HCT116 (cell line): ENCODE measurements at regions not wholly inside any gene's neighbourhood (a gene's known extent, or its start where the extent isn't known, plus 50 kb on each side); places are given as distances from the start of the nearest gene placed in this dataset.

Experiments used
- ATAC-seq: fragments of 200-7000 bp; cut with Tn5 transposase; 2 replicates; pipeline ENCODE4 v1.9.1; 2020; ENCODE audit warnings: mild to moderate bottlenecking, moderate library complexity
- BruUV-seq: library from RNA; stranded (reverse); fragments of 400-500 nt; replicated peaks from 2 replicates; lab custom pipeline; 2021; lab: Mats Ljungman, UMichigan
- CTCF ChIA-PET: fragments of 300-600 bp; sonication (Branson Sonifier 250); formaldehyde crosslinking; loops from one replicate; lab custom pipeline; 2021; ENCODE audit warnings: antibody characterized with exemption; lab: Charles Lee
- POLR2A ChIA-PET: fragments of 300-600, 350-600 bp; sonication (Branson Sonifier 250); formaldehyde crosslinking; loops from one replicate; lab custom pipeline; 2021; ENCODE audit warnings: antibody characterized with exemption; lab: Charles Lee
- RAD21 ChIA-PET, 2 experiments: fragments of 300-600 bp; sonication (Branson Sonifier 250); formaldehyde crosslinking; loops; one replicate each; lab custom pipeline; 2023; ENCODE audit warnings: low total read pairs in 2 of 2; ENCODE audit not compliant: uncharacterized antibody in 2 of 2, unreplicated experiment in 2 of 2, low non-redundant PET in 1 of 2; lab: Charles Lee
- DNase-seq: peaks from one replicate; pipeline ENCODE4 v3.0.0-alpha.2; 2010; ENCODE audit warnings: low read depth, low spot score
- H2AFZ ChIP-seq: fragments of 200-600 bp; shearing (Covaris generic), sonication (generic); 2 replicates; pipeline ENCODE4 v1.6.1; 2017; ENCODE audit warnings: low read depth, mixed run types, mixed read lengths, antibody characterized with exemption, low read length; ENCODE audit not compliant: poor library complexity, severe bottlenecking
- H3K27ac ChIP-seq: 2 replicates; pipeline ENCODE4 v1.5.1; 2012; ENCODE audit warnings: low read depth, low read length
- H3K27me3 ChIP-seq: fragments of 200-600 bp; sonication (generic); 2 replicates; pipeline ENCODE4 v1.6.1; 2016; ENCODE audit warnings: mixed run types, low read length, mixed read lengths; ENCODE audit not compliant: insufficient read depth
- H3K36me3 ChIP-seq, 2 experiments: fragments of 200-500 bp in 1 of 2; fragments of 200-600 bp in 1 of 2; sonication (Bioruptor generic) in 1 of 2; sonication (generic) in 1 of 2; 2 replicates each; pipeline versions ENCODE4 v1.5.1 to v1.6.1; 2014 to 2016; ENCODE audit warnings: low read length in 2 of 2, inconsistent platforms in 1 of 2, mixed read lengths in 1 of 2, mixed run types in 1 of 2; ENCODE audit not compliant: insufficient read depth in 2 of 2, control insufficient read depth in 1 of 2
- H3K4me1 ChIP-seq, 2 experiments: fragments of 200-600 bp in 1 of 2; sonication (generic) in 1 of 2; 2 replicates each; pipeline versions ENCODE4 v1.5.1 to v1.6.1; 2012 to 2017; ENCODE audit warnings: low read length in 2 of 2, inconsistent platforms in 1 of 2, mild to moderate bottlenecking in 1 of 2, mixed read lengths in 1 of 2, mixed run types in 1 of 2, moderate library complexity in 1 of 2; ENCODE audit not compliant: insufficient read depth in 2 of 2, control insufficient read depth in 1 of 2
- H3K4me2 ChIP-seq: fragments of 200-600 bp; sonication (generic); 2 replicates; pipeline ENCODE4 v1.6.1; 2017; ENCODE audit warnings: mixed run types, low read length, mixed read lengths
- H3K4me3 ChIP-seq, 2 experiments: fragments of 200-600 bp in 1 of 2; sonication (generic) in 1 of 2; replicated peaks in 1 of 2; 2 replicates each; pipeline ENCODE4 v1.5.1; 2011 to 2016; ENCODE audit warnings: low read length in 2 of 2, control low read depth in 1 of 2, low read depth in 1 of 2, mild to moderate bottlenecking in 1 of 2, mixed read lengths in 1 of 2, mixed run types in 1 of 2
- H3K79me2 ChIP-seq: fragments of 200-600 bp; sonication (generic); 2 replicates; pipeline ENCODE4 v1.6.1; 2017; ENCODE audit warnings: mild to moderate bottlenecking, mixed run types, low read length, moderate library complexity, mixed read lengths; ENCODE audit not compliant: insufficient read depth
- H3K9ac ChIP-seq: fragments of 200-600 bp; sonication (generic); 2 replicates; pipeline ENCODE4 v1.6.1; 2016; ENCODE audit warnings: low read length, mixed read lengths
- H3K9me2 ChIP-seq: fragments of 200-600 bp; sonication (generic), shearing (Covaris generic); 2 replicates; pipeline ENCODE4 v1.6.1; 2017; ENCODE audit warnings: mixed run types, mild to moderate bottlenecking, moderate library complexity; ENCODE audit not compliant: insufficient read depth
- H3K9me3 ChIP-seq, 2 experiments: fragments of 200-500 bp in 1 of 2; fragments of 200-600 bp in 1 of 2; sonication (Bioruptor generic) in 1 of 2; sonication (generic) in 1 of 2; 2 replicates each; pipeline ENCODE4 v1.6.1; 2014 to 2017; ENCODE audit warnings: low read length in 2 of 2, mixed read lengths in 2 of 2, inconsistent platforms in 1 of 2, low read depth in 1 of 2, mild to moderate bottlenecking in 1 of 2, mixed run types in 1 of 2, moderate library complexity in 1 of 2; ENCODE audit not compliant: control insufficient read depth in 1 of 2, insufficient read depth in 1 of 2
- H4K20me1 ChIP-seq: fragments of 200-600 bp; sonication (generic), shearing (Covaris generic); 2 replicates; pipeline ENCODE4 v1.6.1; 2017; ENCODE audit warnings: mixed run types, mild to moderate bottlenecking, moderate library complexity; ENCODE audit not compliant: insufficient read depth
- CBX3 ChIP-seq: IDR thresholded peaks from 2 replicates; pipeline ENCODE4 v1.6.1; 2012; ENCODE audit warnings: low read depth
- CEBPB ChIP-seq: IDR thresholded peaks from 2 replicates; pipeline ENCODE4 v1.6.1; 2012; ENCODE audit warnings: low read depth
- CTCF ChIP-seq, 3 experiments: fragments of 200-600 bp in 1 of 3; sonication (generic) in 1 of 3; IDR thresholded peaks in 2 of 3; conservative IDR thresholded peaks in 1 of 3; 2 replicates each; pipeline ENCODE4 v1.5.1; 2012 to 2017; ENCODE audit warnings: low read depth in 2 of 3, low read length in 2 of 3, antibody characterized with exemption in 1 of 3, borderline replicate concordance in 1 of 3, control low read depth in 1 of 3, mild to moderate bottlenecking in 1 of 3, mixed read lengths in 1 of 3, mixed run types in 1 of 3, moderate library complexity in 1 of 3; ENCODE audit not compliant: insufficient read depth in 1 of 3
- ELF1 ChIP-seq: IDR thresholded peaks from 2 replicates; pipeline ENCODE4 v1.6.1; 2012; ENCODE audit warnings: low read depth, borderline replicate concordance
- EZH2 ChIP-seq: fragments of 200-600 bp; sonication (generic); IDR thresholded peaks from 2 replicates; pipeline ENCODE4 v1.6.1; 2017; ENCODE audit warnings: antibody characterized with exemption, mixed run types
- EZH2phosphoT487 ChIP-seq: fragments of 200-600 bp; IDR thresholded peaks from 2 replicates; pipeline ENCODE4 v1.6.1; 2018; ENCODE audit warnings: antibody characterized with exemption, borderline replicate concordance
- POLR2AphosphoS5 ChIP-seq: IDR thresholded peaks from 2 replicates; pipeline ENCODE4 v1.6.1; 2011; ENCODE audit warnings: mild to moderate bottlenecking, low read depth, low read length, moderate library complexity
- RAD21 ChIP-seq: IDR thresholded peaks from 2 replicates; pipeline ENCODE4 v1.6.1; 2012; ENCODE audit warnings: low read depth, mild to moderate bottlenecking
- REST ChIP-seq: IDR thresholded peaks from 2 replicates; pipeline ENCODE4 v1.6.1; 2012; ENCODE audit warnings: low read depth
- SIN3A ChIP-seq: IDR thresholded peaks from 2 replicates; pipeline ENCODE4 v1.6.1; 2012; ENCODE audit warnings: low read depth
- SRF ChIP-seq: IDR thresholded peaks from 2 replicates; pipeline ENCODE4 v1.6.1; 2012; ENCODE audit warnings: low read depth
- TCF7L2 ChIP-seq: IDR thresholded peaks from 2 replicates; pipeline ENCODE4 v1.7.0; 2011; ENCODE audit warnings: borderline replicate concordance, inconsistent platforms; ENCODE audit not compliant: insufficient read depth, insufficient read length; ENCODE audit errors: extremely low read depth
- YY1 ChIP-seq: IDR thresholded peaks from 2 replicates; pipeline ENCODE4 v1.6.1; 2011; ENCODE audit warnings: low read length, low read depth, moderate library complexity, mild to moderate bottlenecking; ENCODE audit not compliant: insufficient replicate concordance; ENCODE audit errors: extremely low read depth
- ZFX ChIP-seq: fragments of 450-650 bp; IDR thresholded peaks from 2 replicates; pipeline ENCODE4 v1.6.1; 2017
- intact Hi-C: fragments of 100-400 bp; cut with micrococcal nuclease; formaldehyde crosslinking; loops from 2 replicates; pipeline ENCODE4 v1.10.0; 2022

GRCh38 chr12:124618291-124618902, 51.0 kb upstream of the NCOR2 start:
- H2AFZ ChIP-seq: no peak overlapping the region
- RAD21 ChIA-PET: no interaction called here
- H3K4me2 ChIP-seq: no peak overlapping the region

More at GRCh38 chr12:124618291-124618902, 51.0 kb upstream of the NCOR2 start:
- H3K27me3 ChIP-seq: no peaks in the 10 kb centered on the region
- TF ChIP-seq TCF7L2 (no peak), RAD21 (no peak), CBX3 (no peak), EZH2 (no peak), CTCF (IDR thresholded peaks at IDR 0.05 in 2 of 3, conservative IDR thresholded peaks at IDR 0.05 in 1 of 3; ENCODE audit: borderline replicate concordance in 1 of 3, insufficient read depth in 1 of 3, low read depth in 2 of 3, low read length in 2 of 3) (no peak), ELF1 (no peak), ZFX (no peak), SRF (no peak), POLR2AphosphoS5 (no peak), SIN3A (no peak), YY1 (no peak), REST (no peak), CEBPB (no peak), EZH2phosphoT487 (no peak)
- TF ChIP-seq, all 23 proteins: peak for 0
- Histone ChIP-seq H3K4me3 (no peak overlapping the region), H3K9me3 (peaks cover 0 to 3% of the 10 kb centered on the region in 2 experiments; a peak in 1 of 4 replicates), H4K20me1 (no peaks in the 10 kb centered on the region), H3K36me3 (no peaks in the 10 kb centered on the region), H3K27ac (no peak overlapping the region), H3K9ac (no peak overlapping the region), H3K79me2 (no peaks in the 10 kb centered on the region), H3K4me1 (peaks cover 0 to 6% of the 10 kb centered on the region in 2 experiments; a peak in 2 of 4 replicates), H3K9me2 (no peaks in the 10 kb centered on the region)
- POLR2A ChIA-PET: no interaction called here
- CTCF ChIA-PET: no interaction called here
- intact Hi-C loops: no loop called here
- ATAC-seq (no peak), DNase-seq (no peak)
- BruUV-seq: no TSS peak
